ENCODE measurements at regions not wholly inside any gene's neighbourhood (a gene's known extent, or its start where the extent isn't known, plus 50 kb on each side); places are given as distances from the start of the nearest gene placed in this dataset.

GRCh38 chr5:56496581-56497063 is 263.5 kb upstream of the ANKRD55 start:
- no peak for TF ChIP-seq CTCF (IDR thresholded peaks at IDR 0.05)
- no peak for TF ChIP-seq POLR2A (IDR thresholded peaks at IDR 0.05)

All from testis (tissue), 2 donors.